ENCODE measurements at regions not wholly inside any gene's neighbourhood (a gene's known extent, or its start where the extent isn't known, plus 50 kb on each side); places are given as distances from the start of the nearest gene placed in this dataset.

DNA sequence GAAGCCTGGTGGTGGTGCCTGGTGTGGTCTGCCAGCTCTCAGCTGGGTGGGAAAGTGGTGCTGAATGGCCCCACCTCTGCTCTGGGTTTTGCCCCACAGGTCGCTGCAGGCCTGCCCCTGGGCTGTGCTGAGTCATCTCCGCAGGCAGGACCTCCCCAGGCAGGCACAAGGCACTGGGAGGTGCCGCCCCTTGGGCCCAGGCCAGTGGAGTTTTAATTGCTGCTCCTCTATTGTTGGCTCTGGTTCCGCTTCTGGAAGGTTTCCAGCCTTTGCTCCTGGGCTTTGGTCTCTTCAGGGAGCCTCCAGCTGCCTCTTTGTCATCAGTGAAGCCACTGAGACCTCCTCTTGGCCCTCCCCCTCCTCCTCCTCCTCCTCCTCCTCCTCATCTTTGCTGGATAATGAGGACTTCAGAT lies 180.3 kb upstream of the GRB10 start:
- peak in 1 of 2 donors; percentile 88 for DNase-seq (ENCODE audit: low spot score in 2 of 2)
- no peak for TF ChIP-seq CTCF (IDR thresholded peaks at IDR 0.05)
- TF ChIP-seq POLR2A (IDR thresholded peaks at IDR 0.05): no peak
- no peak overlapping the region for H3K4me3 ChIP-seq (ENCODE audit: low read depth, poor library complexity, severe bottlenecking)
- WGBS, 2 donors: 8 to 9% methylated on average over 2 to 4 of the region's 4 CpGs
- intact Hi-C loops (cut with DNase I; ENCODE audit: low total_unique reads): no loop called here

DNA sequence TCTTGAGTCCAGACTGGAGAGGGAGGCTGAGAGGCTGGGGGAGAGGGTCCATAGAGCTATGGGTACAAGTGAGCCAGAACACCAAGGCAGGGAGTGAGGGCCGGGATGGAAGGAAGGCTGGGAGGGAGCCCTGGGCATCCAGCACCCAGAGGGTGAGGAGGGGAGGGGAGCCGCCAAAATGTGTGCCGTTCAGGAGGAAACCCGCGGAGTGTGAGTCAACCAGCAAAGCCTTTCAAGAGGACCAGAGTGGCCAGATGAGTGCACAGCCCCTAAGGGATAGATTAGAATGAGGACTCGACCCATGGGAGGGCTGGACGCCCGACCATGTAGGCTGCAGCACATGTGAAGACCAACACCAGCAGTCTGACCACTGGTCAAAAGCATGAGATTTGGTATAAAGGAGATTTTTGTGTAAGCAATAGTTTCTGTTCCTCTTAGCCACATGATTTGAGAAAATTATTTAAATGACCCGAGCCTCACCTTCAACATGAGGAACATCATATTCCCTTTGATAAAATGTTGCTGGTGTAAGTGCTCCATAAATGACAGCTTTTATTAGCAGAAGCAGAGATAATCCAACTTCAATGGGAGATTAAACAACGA lies 179.7 kb upstream of the GRB10 start:
- H3K4me3 ChIP-seq (ENCODE audit: low read depth, poor library complexity, severe bottlenecking): no peak overlapping the region
- no peak for DNase-seq (ENCODE audit: low spot score in 2 of 2)
- 65 to 75% methylated on average over 10 of the region's 10 CpGs for WGBS, 2 donors
- intact Hi-C loops (cut with DNase I; ENCODE audit: low total_unique reads): no loop called here
- TF ChIP-seq POLR2A (IDR thresholded peaks at IDR 0.05): no peak
- no peak for TF ChIP-seq CTCF (IDR thresholded peaks at IDR 0.05)

DNA sequence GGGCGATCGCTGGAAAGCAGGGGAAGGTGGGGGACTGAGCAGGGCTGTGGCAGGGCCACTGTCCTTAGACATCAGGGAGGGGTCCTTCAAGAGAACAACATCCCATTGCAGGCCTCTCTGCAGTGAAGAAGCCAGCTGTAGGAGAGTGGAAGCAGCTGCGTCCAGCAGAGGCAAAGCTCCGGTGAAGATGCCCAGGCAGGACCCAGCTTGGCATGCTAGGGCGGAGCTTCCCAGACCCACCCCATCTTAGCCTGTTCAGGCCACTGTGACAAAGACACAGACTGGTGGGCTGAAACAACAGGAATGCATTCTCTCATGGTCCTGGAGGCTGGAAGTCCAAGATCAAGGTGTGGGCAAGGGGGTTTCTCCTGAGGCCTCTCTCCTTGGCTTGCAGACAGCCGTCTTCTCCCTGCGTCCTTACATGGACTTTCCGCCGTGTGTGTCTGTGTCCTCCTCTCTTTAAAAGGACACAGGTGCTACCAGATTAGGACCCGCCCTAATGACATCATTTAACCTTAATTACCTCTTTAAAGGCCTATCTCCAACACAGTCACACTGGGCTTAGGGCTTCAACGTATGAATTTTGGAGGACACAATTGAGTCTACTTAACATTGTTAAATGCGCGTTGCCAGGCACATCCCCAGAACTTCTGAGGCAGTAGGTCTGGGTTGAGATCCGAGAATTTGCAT lies 178.1 kb upstream of the GRB10 start:
- TF ChIP-seq POLR2A (IDR thresholded peaks at IDR 0.05) (no peak), CTCF (IDR thresholded peaks at IDR 0.05) (no peak)
- intact Hi-C loops (cut with DNase I; ENCODE audit: low total_unique reads): no loop called here
- H3K4me3 ChIP-seq (ENCODE audit: low read depth, poor library complexity, severe bottlenecking): no peak overlapping the region
- 79 to 81% methylated on average over 14 of the region's 14 CpGs for WGBS, 2 donors
- DNase-seq (ENCODE audit: low spot score in 2 of 2): no peak

DNA sequence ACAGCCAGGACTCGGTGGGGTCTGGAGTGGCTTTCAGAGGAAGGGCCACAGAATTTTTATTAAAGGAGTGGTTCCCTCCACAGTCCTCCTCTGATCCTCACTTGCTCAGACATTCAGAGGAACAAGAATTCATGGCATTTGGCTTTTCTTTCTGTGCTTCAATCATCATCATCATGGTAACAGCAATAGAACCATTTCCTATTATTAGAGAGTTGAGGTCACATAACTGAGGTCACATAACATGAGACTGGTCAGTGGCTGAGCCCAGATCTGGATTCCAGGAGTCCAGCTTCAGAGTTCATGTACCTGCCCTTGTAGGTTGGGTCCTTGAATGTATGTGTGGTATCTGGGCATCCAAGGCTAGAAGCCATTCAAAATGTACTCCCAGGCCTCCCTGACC lies 177.3 kb upstream of the GRB10 start:
- DNase-seq (ENCODE audit: low spot score in 2 of 2): no peak
- no peak overlapping the region for H3K4me3 ChIP-seq (ENCODE audit: low read depth, poor library complexity, severe bottlenecking)
- intact Hi-C loops (cut with DNase I; ENCODE audit: low total_unique reads): no loop called here
- WGBS, 2 donors: 64 to 100% methylated on average over 1 of the region's 1 CpG
- no peak for TF ChIP-seq POLR2A (IDR thresholded peaks at IDR 0.05)
- TF ChIP-seq CTCF (IDR thresholded peaks at IDR 0.05): no peak

DNA sequence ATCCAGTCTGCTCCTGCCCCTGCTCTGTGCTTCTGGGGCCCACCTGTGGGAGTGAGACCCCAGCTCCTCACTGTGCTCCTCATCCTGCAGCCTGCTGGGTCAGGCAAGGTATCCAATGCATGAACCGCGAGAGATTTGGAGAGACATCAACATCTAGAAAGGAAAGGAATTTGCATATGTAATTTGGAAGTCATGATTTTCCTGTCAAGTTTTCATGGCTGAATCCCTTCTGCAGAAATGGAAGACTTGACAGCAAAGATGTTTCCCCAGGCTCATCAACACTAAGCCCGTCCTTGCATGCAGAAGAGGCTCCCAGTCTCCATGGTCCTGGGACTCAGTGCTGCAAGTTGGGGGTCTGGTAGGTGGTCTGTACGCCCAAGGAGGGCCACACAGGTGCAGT lies 176.9 kb upstream of the GRB10 start:
- DNase-seq (ENCODE audit: low spot score in 2 of 2): no peak
- 87 to 88% methylated on average over 4 of the region's 4 CpGs for WGBS, 2 donors
- no peak for TF ChIP-seq POLR2A (IDR thresholded peaks at IDR 0.05)
- no peak for TF ChIP-seq CTCF (IDR thresholded peaks at IDR 0.05)
- intact Hi-C loops (cut with DNase I; ENCODE audit: low total_unique reads): no loop called here
- H3K4me3 ChIP-seq (ENCODE audit: low read depth, poor library complexity, severe bottlenecking): no peak overlapping the region

GRCh38 chr7:50957855-50958254 lies 175.2 kb upstream of the GRB10 start:
- 37 to 62% methylated on average over 3 of the region's 3 CpGs for WGBS, 2 donors
- no peak for TF ChIP-seq POLR2A (IDR thresholded peaks at IDR 0.05)
- TF ChIP-seq CTCF (IDR thresholded peaks at IDR 0.05): no peak
- DNase-seq (ENCODE audit: low spot score in 2 of 2): no peak
- intact Hi-C loops (cut with DNase I; ENCODE audit: low total_unique reads): no loop called here
- no peak overlapping the region for H3K4me3 ChIP-seq (ENCODE audit: low read depth, poor library complexity, severe bottlenecking)
